K562 (cell line): ENCODE measurements at regions not wholly inside any gene's neighbourhood (a gene's known extent, or its start where the extent isn't known, plus 50 kb on each side); places are given as distances from the start of the nearest gene placed in this dataset.

ENCODE experiments used
- ATAC-seq: fragments of 200-7000 bp; cut with Tn5 transposase; 3 replicates; pipeline ENCODE4 v1.9.1; 2020; ENCODE audit warnings: moderate library complexity
- BruUV-seq: library from RNA; stranded (reverse); fragments of 400-500 nt; replicated peaks from 2 replicates; lab custom pipeline; 2021; lab: Mats Ljungman, UMichigan
- CTCF ChIA-PET: fragments of 300-600 bp; formaldehyde crosslinking; extraction: SDS; loops from one replicate; lab custom pipeline; 2021; ENCODE audit warnings: low intra/inter-chr PET ratio; lab: Yijun Ruan, JAX
- POLR2A ChIA-PET: fragments of 300-600, 350-650 bp; sonication (Branson Sonifier 250); formaldehyde crosslinking; extraction: SDS; loops from one replicate; lab custom pipeline; 2021; ENCODE audit warnings: antibody characterized with exemption, inconsistent platforms; lab: Yijun Ruan, JAX
- DNase-seq, 4 experiments: peaks; one replicate each; pipeline versions ENCODE4 v3.0.0 to v3.0.0-alpha.2; 2011 to 2018; ENCODE audit warnings: low spot score in 3 of 4, mixed read lengths in 3 of 4; ENCODE audit errors: extremely low read depth in 1 of 4
- FAIRE-seq: peaks from 2 replicates; lab custom pipeline; 2011; peaks lifted over from hg19 to GRCh38; lab: Jason Lieb, UNC
- H2AFZ ChIP-seq: 2 replicates; pipeline ENCODE4 v1.6.0; 2011; ENCODE audit warnings: low read depth, low read length, control low read depth, inconsistent platforms
- H3K27ac ChIP-seq: fragments of 200-600 bp; 3 replicates; pipeline ENCODE4 v1.8.0; 2011; ENCODE audit warnings: low read depth, mild to moderate bottlenecking, control low read depth, inconsistent platforms, low read length, moderate library complexity, mixed read lengths; ENCODE audit errors: extremely low read depth
- H3K27me3 ChIP-seq, 2 experiments: fragments of 300-600 bp in 1 of 2; 2 replicates in 1 of 2; 3 replicates in 1 of 2; pipeline versions ENCODE4 v1.6.0 to v1.8.0; 2011; ENCODE audit warnings: inconsistent platforms in 2 of 2, low read length in 2 of 2, mild to moderate bottlenecking in 1 of 2, mixed read lengths in 1 of 2, moderate library complexity in 1 of 2; ENCODE audit not compliant: control insufficient read depth in 2 of 2, insufficient read depth in 2 of 2
- H3K36me3 ChIP-seq: fragments of 300-600 bp; 3 replicates; pipeline ENCODE4 v1.8.0; 2011; ENCODE audit warnings: mild to moderate bottlenecking, low read length, inconsistent platforms; ENCODE audit not compliant: control insufficient read depth, insufficient read depth
- H3K4me1 ChIP-seq, 2 experiments: fragments of 200-600 bp in 1 of 2; replicated peaks in 1 of 2; 2 replicates in 1 of 2; 3 replicates in 1 of 2; pipeline versions ENCODE4 v1.5.1 to v1.8.0; 2011; ENCODE audit warnings: inconsistent platforms in 2 of 2, low read length in 2 of 2, mild to moderate bottlenecking in 1 of 2, mixed read lengths in 1 of 2, moderate library complexity in 1 of 2; ENCODE audit not compliant: control insufficient read depth in 2 of 2, insufficient read depth in 2 of 2
- H3K4me2 ChIP-seq: 2 replicates; pipeline ENCODE4 v1.6.1; 2011; ENCODE audit warnings: low read length, control low read depth, inconsistent platforms, mixed read lengths; ENCODE audit not compliant: insufficient read depth
- H3K4me3 ChIP-seq: fragments of 200-600 bp; sonication (generic), shearing (Covaris generic); 2 replicates; pipeline ENCODE4 v1.5.1; 2016; ENCODE audit warnings: control low read depth, inconsistent platforms
- H3K79me2 ChIP-seq: fragments of 200-600 bp; 3 replicates; pipeline ENCODE4 v1.8.0; 2011; ENCODE audit warnings: low read length, inconsistent platforms; ENCODE audit not compliant: control insufficient read depth, insufficient read depth
- H3K9ac ChIP-seq, 2 experiments: 2 replicates each; pipeline versions ENCODE4 v1.6.0 to v1.6.1; 2011; ENCODE audit warnings: low read depth in 2 of 2, low read length in 2 of 2, control low read depth in 1 of 2, inconsistent platforms in 1 of 2, mild to moderate bottlenecking in 1 of 2, mixed read lengths in 1 of 2; ENCODE audit not compliant: insufficient read depth in 1 of 2
- H3K9me1 ChIP-seq: one replicate; pipeline ENCODE4 v1.6.0; 2011; ENCODE audit warnings: inconsistent platforms, mild to moderate bottlenecking, low read length, moderate library complexity; ENCODE audit not compliant: control insufficient read depth, insufficient read depth
- H3K9me3 ChIP-seq: replicated peaks from 2 replicates; pipeline ENCODE4 v1.5.1; 2011; ENCODE audit warnings: low read depth, low read length, inconsistent platforms; ENCODE audit not compliant: control insufficient read depth, insufficient read depth
- H4K20me1 ChIP-seq: replicated peaks from 2 replicates; pipeline ENCODE4 v1.6.1; 2011; ENCODE audit warnings: low read length, inconsistent platforms, mixed read lengths; ENCODE audit not compliant: control insufficient read depth, insufficient read depth
- MEIS2 ChIP-seq: fragments of 450-650 bp; IDR thresholded peaks from 2 replicates; pipeline ENCODE4 v1.6.1; 2014; ENCODE audit warnings: mild to moderate bottlenecking; ENCODE audit not compliant: partially characterized antibody
- SFPQ ChIP-seq: fragments of 200-400 bp; formaldehyde crosslinking; IDR thresholded peaks from 2 replicates; pipeline ENCODE4 v1.6.1; 2017; ENCODE audit warnings: mild to moderate bottlenecking, low read depth, low read length, moderate library complexity
- in situ Hi-C: fragments of 300-500 bp; cut with MboI; formaldehyde crosslinking; loops from 4 replicates; pipeline ENCODE4 v1.15.0; 2018; ENCODE audit warnings: inconsistent platforms, mixed read lengths
- intact Hi-C: fragments of 100-400 bp; cut with micrococcal nuclease; formaldehyde crosslinking; loops from 2 replicates; pipeline ENCODE4 v1.14.2; 2022
- TF ChIP-seq, protein P1 (sequence below), 2 experiments: IDR thresholded peaks in 1 of 2; conservative IDR thresholded peaks in 1 of 2; 2 replicates each; pipeline ENCODE4 v1.6.1; 2016; ENCODE audit warnings: low read depth in 2 of 2, mild to moderate bottlenecking in 1 of 2, missing compliant biosample characterization in 1 of 2, missing genetic modification characterization in 1 of 2, moderate library complexity in 1 of 2

GRCh38 chr12:70032076-70032475 lies 207.0 kb downstream of the MYRFL start:
- intact Hi-C loops, result no loop called here
- H3K27ac ChIP-seq, result no peak overlapping the region

More at GRCh38 chr12:70032076-70032475, 207.0 kb downstream of the MYRFL start:
- Histone ChIP-seq H3K36me3 (no peaks in the 10 kb centered on the region), H3K27me3 (no peaks in the 10 kb centered on the region), H3K4me1 (no peaks in the 10 kb centered on the region), H3K4me2 (no peak overlapping the region), H3K79me2 (no peaks in the 10 kb centered on the region), H4K20me1 (no peaks in the 10 kb centered on the region), H2AFZ (no peak overlapping the region), H3K9ac (no peak overlapping the region), H3K4me3 (no peak overlapping the region), H3K9me3 (no peaks in the 10 kb centered on the region), H3K9me1 (no peaks in the 10 kb centered on the region)
- ChIA-PET POLR2A (interaction anchor here (1.2 kb wide), 1 partner anchor 12 kb away, joined by 5 read pairs; no protein-coding TSS in a partner anchor), CTCF (no interaction called here)
- ATAC-seq (no peak), DNase-seq (no peak), FAIRE-seq (no peak)
- TF ChIP-seq MEIS2 (peak; percentile 13), SFPQ (no peak)
- TF ChIP-seq, protein P1, sequence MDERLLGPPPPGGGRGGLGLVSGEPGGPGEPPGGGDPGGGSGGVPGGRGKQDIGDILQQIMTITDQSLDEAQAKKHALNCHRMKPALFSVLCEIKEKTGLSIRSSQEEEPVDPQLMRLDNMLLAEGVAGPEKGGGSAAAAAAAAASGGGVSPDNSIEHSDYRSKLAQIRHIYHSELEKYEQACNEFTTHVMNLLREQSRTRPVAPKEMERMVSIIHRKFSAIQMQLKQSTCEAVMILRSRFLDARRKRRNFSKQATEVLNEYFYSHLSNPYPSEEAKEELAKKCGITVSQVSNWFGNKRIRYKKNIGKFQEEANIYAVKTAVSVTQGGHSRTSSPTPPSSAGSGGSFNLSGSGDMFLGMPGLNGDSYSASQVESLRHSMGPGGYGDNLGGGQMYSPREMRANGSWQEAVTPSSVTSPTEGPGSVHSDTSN (CRISPR knock-in tag; IDR thresholded peaks at IDR 0.05; ENCODE audit: low read depth), result no peak
- TF ChIP-seq, protein P1 (tag; conservative IDR thresholded peaks at IDR 0.05; ENCODE audit: low read depth), result 0 out of 2 replicates have a peak, but pooled peaks have one; percentile 13
- no TSS peak for BruUV-seq
- in situ Hi-C loops, result no loop called here
